HG02943 (cell line): ENCODE measurements at regions not wholly inside any gene's neighbourhood (a gene's known extent, or its start where the extent isn't known, plus 50 kb on each side); places are given as distances from the start of the nearest gene placed in this dataset.

Source experiments
- ATAC-seq: cut with Tn5 transposase; IDR thresholded peaks from one replicate; pipeline ENCODE4 v1.9.1; 2021; ENCODE audit warnings: mild to moderate bottlenecking, low read depth, moderate library complexity; ENCODE audit not compliant: unreplicated experiment

DNA sequence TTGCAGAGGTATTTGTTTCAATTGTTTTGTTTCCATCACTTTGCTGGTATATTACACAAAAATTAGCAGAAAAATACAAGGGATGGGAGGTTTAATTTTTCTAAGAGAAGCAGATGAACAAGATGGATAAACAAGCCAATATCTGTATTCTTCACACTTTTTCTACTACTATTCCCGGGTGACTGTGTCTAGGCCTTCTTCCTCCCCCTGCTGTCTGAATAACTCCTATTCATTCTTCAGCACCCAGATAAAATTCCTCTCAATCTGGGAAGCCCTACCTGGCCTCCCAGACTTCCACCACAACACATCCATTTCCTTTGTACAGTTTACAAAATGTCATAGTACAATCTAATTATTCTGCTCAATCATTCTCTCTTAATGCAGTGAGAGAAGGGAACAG, 666.6 kb upstream of the TENM4 start:
- ATAC-seq, result no peak

- ATAC-seq, result no peak
Measured at GRCh38 chr11:80104191-80104590, 663.4 kb upstream of the TENM4 start.

- no peak for ATAC-seq
Measured at GRCh38 chr11:80103142-80103859, 662.5 kb upstream of the TENM4 start.

- ATAC-seq, result no peak
Measured at GRCh38 chr11:80097146-80097545, 656.3 kb upstream of the TENM4 start.

- no peak for ATAC-seq
Measured at GRCh38 chr11:80096736-80097135, 655.9 kb upstream of the TENM4 start.

DNA sequence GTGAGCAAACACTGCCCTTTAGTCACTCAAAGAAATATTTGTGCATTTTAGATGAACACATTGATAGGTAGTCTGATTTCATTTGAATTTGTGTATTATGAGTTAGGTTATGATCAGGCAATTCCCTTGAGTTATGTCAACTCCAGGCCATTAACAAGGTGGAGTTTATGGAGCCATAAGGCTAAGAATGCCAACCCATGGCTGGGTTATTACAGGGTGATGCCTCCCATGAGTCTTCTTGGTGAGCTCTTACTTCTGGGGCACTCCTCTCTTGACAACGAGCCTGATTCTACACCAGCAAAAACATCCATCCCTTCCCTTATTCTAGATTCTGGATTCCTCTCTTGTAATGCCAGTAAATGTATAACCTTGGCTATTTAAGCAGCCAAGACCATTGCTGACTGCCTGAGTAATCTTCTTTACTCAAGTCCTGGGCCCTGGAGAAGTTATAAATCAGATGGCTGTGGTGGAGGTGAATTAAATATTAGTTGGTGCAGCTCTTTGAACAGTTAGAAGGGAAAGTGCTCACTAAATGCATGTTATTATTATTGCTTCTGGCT, 645.7 kb upstream of the TENM4 start:
- ATAC-seq, result no peak

- ATAC-seq, result no peak
Measured at GRCh38 chr11:80085563-80085962, 644.7 kb upstream of the TENM4 start.

DNA sequence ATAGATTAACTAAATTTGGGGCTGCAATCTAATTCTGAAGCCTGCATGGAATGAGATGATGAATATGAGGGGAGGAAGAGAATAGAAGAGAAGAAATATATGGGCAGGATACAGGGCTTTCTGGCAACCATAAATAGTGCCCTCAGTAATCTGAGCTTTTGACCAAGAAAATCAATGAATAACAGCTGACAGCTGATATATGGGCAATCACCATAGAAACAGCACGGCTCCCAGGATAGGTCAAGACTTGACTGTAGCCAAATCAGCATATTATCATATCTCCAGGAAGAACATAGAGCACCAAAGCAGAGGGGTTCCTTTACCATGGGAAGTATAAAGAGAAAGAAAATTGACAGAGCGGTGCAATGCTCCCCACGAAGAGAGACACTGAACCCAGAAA, 643.8 kb upstream of the TENM4 start:
- ATAC-seq, result no peak

DNA sequence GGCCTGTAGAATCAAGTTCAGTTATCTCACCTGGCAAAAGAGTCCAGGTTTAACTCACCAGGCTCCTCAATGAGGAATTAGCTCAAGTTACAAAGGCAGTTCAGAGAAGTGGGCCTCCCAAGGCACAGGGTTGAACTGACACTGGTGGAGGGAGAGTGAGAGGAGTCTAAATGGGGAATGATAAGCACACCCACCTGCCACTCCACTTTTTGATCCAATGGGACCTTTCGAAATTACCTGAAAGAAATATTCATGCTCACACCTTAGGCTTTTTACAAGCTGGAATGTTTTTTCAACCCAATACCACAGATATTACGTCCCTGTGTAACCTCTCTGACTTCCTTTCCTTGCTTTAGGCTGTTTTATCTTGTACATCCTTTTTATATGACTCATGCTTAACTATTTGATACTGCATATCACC, 642.7 kb upstream of the TENM4 start:
- ATAC-seq, result no peak

- ATAC-seq, result no peak
Measured at GRCh38 chr11:80082406-80082805, 641.6 kb upstream of the TENM4 start.

DNA sequence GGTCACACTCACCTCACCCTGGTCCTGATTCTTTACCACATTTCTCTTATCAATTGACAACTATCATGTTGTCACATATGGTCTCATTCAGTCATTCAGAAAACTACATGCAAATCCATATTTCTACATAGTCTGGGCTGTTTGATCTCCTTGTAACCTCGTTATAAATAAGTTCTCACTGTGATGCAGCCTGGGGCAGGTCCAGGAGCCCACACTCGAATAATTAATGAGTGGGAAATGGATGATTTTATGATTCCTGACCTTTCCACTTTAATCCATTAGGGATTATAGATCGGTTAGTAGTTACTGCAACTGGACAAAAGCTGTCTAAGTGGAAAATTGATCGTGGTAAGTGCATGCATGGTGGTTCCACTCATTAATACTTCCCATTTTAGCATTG, 636.3 kb upstream of the TENM4 start:
- ATAC-seq, result no peak

DNA sequence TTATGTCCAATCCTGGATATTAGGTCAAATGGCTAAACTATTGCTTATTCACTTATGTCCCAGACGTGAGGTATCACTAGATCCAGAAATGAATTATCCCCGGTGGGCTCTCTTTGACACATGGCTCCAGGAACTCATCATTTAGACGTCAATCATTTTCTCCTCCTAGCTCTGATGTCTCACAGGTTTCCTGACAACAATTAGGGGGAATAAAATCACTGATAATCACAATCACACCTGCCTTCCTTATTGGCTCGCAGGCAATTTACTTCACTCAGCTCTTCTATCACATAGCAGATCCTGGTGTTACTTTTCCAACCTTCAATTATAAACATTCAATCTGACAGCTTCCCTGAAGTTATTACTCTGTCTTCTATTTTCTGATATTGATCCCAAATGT, 634.0 kb upstream of the TENM4 start:
- no peak for ATAC-seq

DNA sequence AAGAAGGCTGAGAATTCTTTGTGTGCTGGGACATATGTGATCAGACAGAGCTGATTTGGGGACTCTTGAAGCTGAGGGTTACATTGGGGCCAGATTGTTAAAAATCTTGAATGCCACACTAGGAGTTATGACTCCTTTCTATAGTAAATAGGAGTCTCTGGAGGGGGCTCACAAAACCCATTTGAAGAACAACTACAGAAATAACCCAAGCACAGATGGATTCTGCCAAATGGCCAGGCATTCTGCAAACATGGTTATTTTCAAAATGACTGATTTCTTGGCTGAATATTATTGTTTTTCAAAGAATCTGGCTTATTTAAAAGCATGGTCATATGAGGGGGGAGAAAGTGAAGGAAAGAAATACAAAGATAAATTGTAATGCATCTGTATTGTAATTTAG, 625.5 kb upstream of the TENM4 start:
- ATAC-seq, result no peak

DNA sequence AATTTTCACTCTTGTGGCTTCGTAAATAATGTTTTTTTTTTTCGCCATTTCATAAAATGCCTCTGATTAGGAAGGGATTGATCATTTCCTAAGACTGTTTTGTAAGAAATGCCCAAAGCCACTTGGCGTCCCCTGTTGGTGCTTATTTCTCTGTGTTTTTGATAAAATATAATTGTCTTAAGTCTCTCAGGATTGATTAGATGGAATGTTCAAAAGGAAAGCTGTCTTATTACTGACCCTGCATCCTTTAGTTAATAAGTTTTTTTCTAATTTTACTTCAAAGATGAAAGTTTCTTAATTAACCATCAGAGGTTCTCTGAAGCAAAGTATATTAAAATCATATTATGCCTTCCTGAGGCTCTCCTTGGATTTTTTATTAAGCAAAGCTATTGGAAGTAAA, 624.3 kb upstream of the TENM4 start:
- no peak for ATAC-seq

GRCh38 chr11:80061056-80061455, 620.2 kb upstream of the TENM4 start:
- no peak for ATAC-seq

- ATAC-seq, result no peak
Measured at GRCh38 chr11:80054582-80055165, 613.8 kb upstream of the TENM4 start.

GRCh38 chr11:80048513-80048912, 607.7 kb upstream of the TENM4 start:
- ATAC-seq, result no peak

DNA sequence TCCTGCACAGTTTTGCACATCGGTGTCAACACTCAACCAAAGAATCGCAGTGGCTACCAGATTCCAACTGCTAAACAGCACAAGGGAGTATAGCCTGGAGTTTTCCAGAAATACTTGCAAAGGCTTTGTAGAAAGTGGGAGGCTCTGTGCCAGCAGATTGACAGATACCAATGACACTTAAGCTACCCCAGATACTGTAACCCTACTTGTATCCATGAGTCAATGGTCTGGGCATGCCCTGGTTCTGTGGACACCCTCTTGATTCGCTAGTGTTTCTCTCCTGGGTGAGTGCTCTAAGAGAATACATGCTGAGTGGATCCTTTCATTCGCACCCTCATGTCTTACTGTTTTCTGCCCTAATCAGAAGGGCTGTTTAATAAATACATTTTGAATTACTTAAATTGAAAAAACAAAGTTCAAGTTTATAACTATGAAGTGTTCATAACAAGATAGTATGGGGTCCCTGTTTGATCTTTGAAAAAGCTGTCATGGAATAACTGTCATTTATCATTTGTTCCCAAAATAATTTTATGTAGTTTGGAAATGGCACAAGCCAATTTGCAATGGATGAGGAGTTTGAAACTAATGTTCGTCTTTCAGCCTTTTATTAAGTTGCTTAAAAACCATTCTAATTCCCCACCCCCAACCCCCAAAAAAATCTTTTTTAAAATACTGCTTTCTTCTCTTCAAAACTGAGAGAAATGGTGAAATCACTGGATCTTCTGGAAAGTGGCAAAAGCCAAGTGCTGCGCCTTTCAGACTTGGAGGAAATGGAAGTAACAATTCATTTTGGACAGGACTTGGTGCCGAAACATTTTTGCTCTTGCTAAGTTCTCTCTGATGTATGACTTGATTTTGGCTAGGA, 600.5 kb upstream of the TENM4 start:
- ATAC-seq, result no peak

DNA sequence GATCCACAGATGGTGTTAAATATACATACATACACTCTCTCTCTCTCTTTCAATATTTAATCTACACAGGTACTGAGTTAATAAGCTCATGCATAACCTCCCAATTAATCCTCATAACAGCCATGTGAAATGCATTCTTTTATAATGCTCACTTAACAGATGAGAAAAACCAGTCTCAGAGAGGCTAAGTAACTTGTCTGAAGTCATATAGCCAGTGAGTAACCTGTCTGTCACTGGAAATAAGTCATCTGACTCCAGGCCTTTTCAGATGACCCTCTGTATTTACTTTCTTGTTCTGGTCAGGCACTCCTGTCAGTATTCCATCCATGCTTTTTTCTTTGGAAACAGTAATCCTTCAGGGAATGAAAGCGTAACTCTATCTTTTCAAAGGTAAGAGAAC, 594.0 kb upstream of the TENM4 start:
- ATAC-seq, result no peak

- no peak for ATAC-seq
Measured at GRCh38 chr11:80031014-80031600, 590.3 kb upstream of the TENM4 start.

GRCh38 chr11:80028998-80029397, 588.2 kb upstream of the TENM4 start:
- no peak for ATAC-seq
